Stomach (tissue), 4 donors: ENCODE measurements at regions not wholly inside any gene's neighbourhood (a gene's known extent, or its start where the extent isn't known, plus 50 kb on each side); places are given as distances from the start of the nearest gene placed in this dataset.

Source experiments
- EP300 ChIP-seq: sonication (generic); formaldehyde crosslinking; IDR thresholded peaks from one replicate; pipeline ENCODE4 v1.6.1; 2017; ENCODE audit warnings: antibody characterized with exemption
- POLR2A ChIP-seq, 4 donors: fragments of 450-650 bp; IDR thresholded peaks; one replicate each; pipeline ENCODE4 v1.6.1; 2016; ENCODE audit warnings: antibody characterized with exemption in 4 of 4, control low read depth in 2 of 4, mild to moderate bottlenecking in 1 of 4, moderate library complexity in 1 of 4
- POLR2AphosphoS5 ChIP-seq, 3 donors: sonication (generic); formaldehyde crosslinking; IDR thresholded peaks; one replicate each; pipeline ENCODE4 v1.6.1; 2016; ENCODE audit warnings: antibody characterized with exemption in 3 of 3
- TF ChIP-seq, protein P1 (sequence below), 7 experiments: fragments of 450-650 bp in 4 of 7; fragments of 200-600 bp in 3 of 7; sonication (generic) in 3 of 7; IDR thresholded peaks; one replicate each; pipeline ENCODE4 v1.5.1; 2016 to 2019; ENCODE audit warnings: antibody characterized with exemption in 7 of 7, control low read depth in 2 of 7, mild to moderate bottlenecking in 1 of 7

DNA sequence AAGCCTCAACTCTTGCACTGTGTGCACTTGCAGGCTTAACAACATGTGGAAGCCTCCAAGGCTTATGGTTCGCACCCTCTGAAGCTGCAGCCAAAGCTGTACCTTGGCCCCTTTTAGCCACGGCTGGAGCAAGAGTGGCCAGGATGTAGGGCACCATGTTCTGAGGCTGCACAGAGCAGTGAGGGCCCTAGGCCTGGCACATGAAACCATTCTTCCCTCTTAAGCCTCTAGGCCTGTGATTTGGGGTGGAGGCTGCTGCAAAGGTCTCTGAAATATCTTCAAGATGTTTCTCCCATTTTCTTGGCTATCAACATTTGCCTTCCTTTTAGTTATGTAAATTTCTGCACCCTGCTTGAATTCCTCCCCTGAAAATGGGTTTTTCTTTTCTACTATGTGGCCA, 161.9 kb upstream of the SPATS2L start:
- TF ChIP-seq, protein P1, sequence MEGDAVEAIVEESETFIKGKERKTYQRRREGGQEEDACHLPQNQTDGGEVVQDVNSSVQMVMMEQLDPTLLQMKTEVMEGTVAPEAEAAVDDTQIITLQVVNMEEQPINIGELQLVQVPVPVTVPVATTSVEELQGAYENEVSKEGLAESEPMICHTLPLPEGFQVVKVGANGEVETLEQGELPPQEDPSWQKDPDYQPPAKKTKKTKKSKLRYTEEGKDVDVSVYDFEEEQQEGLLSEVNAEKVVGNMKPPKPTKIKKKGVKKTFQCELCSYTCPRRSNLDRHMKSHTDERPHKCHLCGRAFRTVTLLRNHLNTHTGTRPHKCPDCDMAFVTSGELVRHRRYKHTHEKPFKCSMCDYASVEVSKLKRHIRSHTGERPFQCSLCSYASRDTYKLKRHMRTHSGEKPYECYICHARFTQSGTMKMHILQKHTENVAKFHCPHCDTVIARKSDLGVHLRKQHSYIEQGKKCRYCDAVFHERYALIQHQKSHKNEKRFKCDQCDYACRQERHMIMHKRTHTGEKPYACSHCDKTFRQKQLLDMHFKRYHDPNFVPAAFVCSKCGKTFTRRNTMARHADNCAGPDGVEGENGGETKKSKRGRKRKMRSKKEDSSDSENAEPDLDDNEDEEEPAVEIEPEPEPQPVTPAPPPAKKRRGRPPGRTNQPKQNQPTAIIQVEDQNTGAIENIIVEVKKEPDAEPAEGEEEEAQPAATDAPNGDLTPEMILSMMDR (IDR thresholded peaks at IDR 0.05): no peak
- TF ChIP-seq POLR2A (IDR thresholded peaks at IDR 0.05) (no peak), POLR2AphosphoS5 (IDR thresholded peaks at IDR 0.05) (no peak), EP300 (no peak)
